Kidney epithelial cell (primary cell): ENCODE measurements at regions not wholly inside any gene's neighbourhood (a gene's known extent, or its start where the extent isn't known, plus 50 kb on each side); places are given as distances from the start of the nearest gene placed in this dataset.

Experiments used
- DNase-seq: peaks from one replicate; pipeline ENCODE4 v3.0.0-alpha.2; 2010; ENCODE audit warnings: low read depth
- H3K27me3 ChIP-seq: 2 replicates; pipeline ENCODE4 v1.6.0; 2011; ENCODE audit warnings: low read length; ENCODE audit not compliant: control insufficient read depth, insufficient read depth
- H3K36me3 ChIP-seq: 2 replicates; pipeline ENCODE4 v1.5.1; 2011; ENCODE audit warnings: low read length; ENCODE audit not compliant: control insufficient read depth, insufficient read depth
- H3K4me3 ChIP-seq: 2 replicates; pipeline ENCODE4 v1.5.1; 2011; ENCODE audit warnings: low read depth, mild to moderate bottlenecking, control low read depth, low read length
- TF ChIP-seq, protein P1 (sequence below): IDR thresholded peaks from 2 replicates; pipeline ENCODE4 v1.5.1; 2011; ENCODE audit warnings: mild to moderate bottlenecking, moderate library complexity, low read length, control low read depth, inconsistent platforms; ENCODE audit not compliant: insufficient read depth, poor library complexity, severe bottlenecking

DNA sequence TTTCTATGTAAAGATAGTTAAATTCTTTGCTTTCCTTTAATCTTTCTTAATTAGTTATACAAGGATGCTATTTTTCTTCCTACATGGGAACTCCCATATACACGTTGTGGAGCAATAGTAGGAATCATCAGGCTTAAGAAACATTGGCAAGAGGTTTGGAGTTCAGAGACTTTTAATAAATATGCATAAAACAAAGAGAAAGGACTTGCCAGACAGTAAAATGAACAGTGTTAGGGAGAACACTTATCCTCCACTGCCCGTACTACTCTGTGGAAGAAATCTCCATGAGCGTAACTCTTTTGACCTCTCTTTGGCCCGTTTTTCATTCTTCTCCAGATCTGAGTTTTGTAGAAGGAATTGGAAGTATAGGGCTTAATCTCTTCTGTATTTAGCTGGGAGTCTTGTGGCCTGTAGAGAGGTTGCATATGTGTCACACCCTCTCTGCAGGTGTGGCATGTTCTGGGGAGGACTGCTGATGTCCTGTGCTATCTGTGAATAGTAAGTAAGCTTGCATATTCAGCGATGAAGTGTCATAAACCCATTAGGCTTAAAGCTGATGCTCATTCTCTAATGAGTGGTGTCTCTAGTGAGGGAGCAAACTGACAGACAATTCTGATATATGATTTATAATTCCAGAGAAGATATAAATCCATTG is 455.4 kb upstream of the FAR2 start:
- DNase-seq: no peak
- H3K27me3 ChIP-seq: no peaks in the 10 kb centered on the region
- no peaks in the 10 kb centered on the region for H3K36me3 ChIP-seq
- TF ChIP-seq, protein P1, sequence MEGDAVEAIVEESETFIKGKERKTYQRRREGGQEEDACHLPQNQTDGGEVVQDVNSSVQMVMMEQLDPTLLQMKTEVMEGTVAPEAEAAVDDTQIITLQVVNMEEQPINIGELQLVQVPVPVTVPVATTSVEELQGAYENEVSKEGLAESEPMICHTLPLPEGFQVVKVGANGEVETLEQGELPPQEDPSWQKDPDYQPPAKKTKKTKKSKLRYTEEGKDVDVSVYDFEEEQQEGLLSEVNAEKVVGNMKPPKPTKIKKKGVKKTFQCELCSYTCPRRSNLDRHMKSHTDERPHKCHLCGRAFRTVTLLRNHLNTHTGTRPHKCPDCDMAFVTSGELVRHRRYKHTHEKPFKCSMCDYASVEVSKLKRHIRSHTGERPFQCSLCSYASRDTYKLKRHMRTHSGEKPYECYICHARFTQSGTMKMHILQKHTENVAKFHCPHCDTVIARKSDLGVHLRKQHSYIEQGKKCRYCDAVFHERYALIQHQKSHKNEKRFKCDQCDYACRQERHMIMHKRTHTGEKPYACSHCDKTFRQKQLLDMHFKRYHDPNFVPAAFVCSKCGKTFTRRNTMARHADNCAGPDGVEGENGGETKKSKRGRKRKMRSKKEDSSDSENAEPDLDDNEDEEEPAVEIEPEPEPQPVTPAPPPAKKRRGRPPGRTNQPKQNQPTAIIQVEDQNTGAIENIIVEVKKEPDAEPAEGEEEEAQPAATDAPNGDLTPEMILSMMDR: no peak
- H3K4me3 ChIP-seq: no peak overlapping the region

DNA sequence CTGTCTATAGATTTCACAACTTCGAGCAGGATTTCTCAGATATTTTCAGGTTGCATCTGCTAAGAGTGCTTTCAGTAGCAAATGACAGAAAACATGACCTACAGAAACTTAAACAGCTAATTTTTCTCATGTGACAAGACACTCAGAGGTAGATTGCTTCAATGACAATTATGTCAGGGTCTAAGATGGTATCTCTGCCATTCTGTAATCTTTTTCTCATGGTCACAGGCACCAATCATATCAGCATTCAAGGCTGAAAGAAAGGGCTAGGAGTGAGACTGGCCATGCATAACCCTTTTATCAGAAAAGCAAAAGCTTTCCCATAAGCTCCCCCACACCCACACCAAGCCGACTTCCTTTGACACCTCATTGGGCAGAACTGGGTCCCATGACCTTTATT is 450.5 kb upstream of the FAR2 start:
- H3K4me3 ChIP-seq: no peak overlapping the region
- no peaks in the 10 kb centered on the region for H3K27me3 ChIP-seq
- no peaks in the 10 kb centered on the region for H3K36me3 ChIP-seq
- TF ChIP-seq, protein P1: no peak
- no peak for DNase-seq

DNA sequence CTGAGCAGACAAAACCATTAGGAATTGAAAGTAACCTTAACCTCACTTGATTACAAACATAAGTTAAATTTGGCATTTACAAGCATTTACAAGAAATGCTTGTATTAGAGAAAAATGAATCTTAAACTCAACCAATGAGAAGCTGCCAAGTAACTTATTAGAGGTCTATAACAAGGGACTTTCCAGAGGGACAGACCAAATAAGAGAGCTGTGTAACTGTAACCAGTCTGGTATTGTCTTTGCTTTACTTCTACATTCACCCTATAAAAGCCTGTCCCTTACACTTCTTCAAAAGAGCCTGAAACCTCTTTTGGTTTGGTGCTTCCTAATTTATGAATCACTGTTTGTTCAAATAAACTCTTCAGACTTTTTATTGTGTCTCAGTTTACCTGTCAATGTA is 450.0 kb upstream of the FAR2 start:
- no peak for DNase-seq
- Histone ChIP-seq H3K27me3 (no peaks in the 10 kb centered on the region), H3K36me3 (no peaks in the 10 kb centered on the region), H3K4me3 (no peak overlapping the region)
- TF ChIP-seq, protein P1: no peak

DNA sequence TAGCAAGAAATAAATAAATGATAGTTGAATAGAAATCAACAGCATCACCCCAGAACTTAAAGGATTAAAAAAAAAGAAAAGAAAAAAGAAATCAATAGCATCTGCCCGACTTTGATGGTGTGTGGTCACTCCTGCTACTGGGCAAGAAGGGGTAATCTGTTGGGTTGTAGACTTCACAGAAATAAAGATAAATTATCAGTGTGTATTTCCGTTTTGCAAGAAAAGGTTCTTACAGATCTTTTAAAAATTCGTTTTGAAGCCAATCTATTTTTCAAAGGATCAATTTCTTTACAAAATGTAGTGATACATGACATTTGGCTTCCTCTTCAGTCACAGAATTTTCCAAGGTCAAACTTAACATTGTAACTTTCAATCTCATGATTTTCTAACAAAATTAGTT is 448.9 kb upstream of the FAR2 start:
- Histone ChIP-seq H3K4me3 (no peak overlapping the region), H3K36me3 (no peaks in the 10 kb centered on the region), H3K27me3 (no peaks in the 10 kb centered on the region)
- TF ChIP-seq, protein P1: no peak
- DNase-seq: no peak

DNA sequence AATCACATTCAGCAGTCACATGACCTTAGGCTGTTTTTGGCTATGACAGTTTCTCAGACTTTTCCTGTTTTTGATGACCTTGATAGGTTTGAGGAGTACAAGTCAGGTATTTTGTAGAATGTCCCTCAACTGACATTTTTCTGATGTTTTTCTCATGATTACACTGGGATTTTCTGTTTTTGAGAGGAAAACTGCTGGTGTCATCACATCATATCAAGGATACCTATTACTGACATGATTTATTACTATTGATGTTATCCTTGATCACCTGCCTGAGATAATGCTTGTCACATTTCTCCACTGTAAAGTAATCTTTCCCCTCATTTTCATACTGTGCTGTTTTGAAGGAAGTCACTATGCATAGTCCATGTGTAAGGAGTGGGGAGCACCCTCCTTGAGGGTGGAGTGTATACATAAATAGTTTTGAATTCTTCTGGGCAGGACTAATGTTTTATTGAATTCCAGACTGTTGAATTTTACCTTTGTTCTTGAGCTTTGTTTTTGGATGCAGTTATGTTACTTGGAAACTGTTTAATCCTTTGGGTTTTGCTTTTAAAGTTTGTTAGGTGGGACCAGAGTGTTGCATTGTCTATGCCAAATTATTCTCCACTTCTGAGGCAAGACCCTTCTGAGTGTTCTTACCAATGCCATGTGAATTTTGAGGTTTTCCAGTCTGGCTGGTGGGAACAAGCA is 444.5 kb upstream of the FAR2 start:
- no peak for DNase-seq
- no peaks in the 10 kb centered on the region for H3K36me3 ChIP-seq
- TF ChIP-seq, protein P1: no peak
- no peak overlapping the region for H3K4me3 ChIP-seq
- H3K27me3 ChIP-seq: no peaks in the 10 kb centered on the region
